CD4-positive, alpha-beta T cell treated with Interleukin-6 at 100 ng/mL for 8 hours (primary cell): ENCODE measurements at regions not wholly inside any gene's neighbourhood (a gene's known extent, or its start where the extent isn't known, plus 50 kb on each side); places are given as distances from the start of the nearest gene placed in this dataset.
"Not testable (repeated sequence)": the region's sequence is repeated elsewhere in the genome, so short reads cannot be mapped to it uniquely, and the experiment has no call there.

Experiments used
- DNase-seq: peaks from one replicate; pipeline ENCODE4 v3.0.0-alpha.2; 2020; ENCODE audit warnings: mixed read lengths, low spot score

- DNase-seq = not testable (repeated sequence)
These were observed 1128.2 kb downstream of the UQCRFS1 start for GRCh38 chr19:28084659-28085157.

GRCh38 chr19:28076628-28077027, 1136.3 kb downstream of the UQCRFS1 start:
- DNase-seq = no peak

- no peak for DNase-seq
These were observed 1137.7 kb downstream of the UQCRFS1 start for GRCh38 chr19:28075229-28075628.

- DNase-seq = no peak
These were observed 1138.2 kb downstream of the UQCRFS1 start for GRCh38 chr19:28074773-28075172.

- DNase-seq = no peak
These were observed 1145.1 kb downstream of the UQCRFS1 start for GRCh38 chr19:28067882-28068281.

GRCh38 chr19:28066988-28067387, 1146.0 kb downstream of the UQCRFS1 start:
- DNase-seq = no peak

GRCh38 chr19:28066161-28066560, 1146.8 kb downstream of the UQCRFS1 start:
- DNase-seq = no peak

- no peak for DNase-seq
These were observed 1147.9 kb downstream of the UQCRFS1 start for GRCh38 chr19:28065026-28065425.

- DNase-seq = no peak
These were observed 1149.2 kb downstream of the UQCRFS1 start for GRCh38 chr19:28063702-28064101.

GRCh38 chr19:28061111-28061510, 1151.8 kb downstream of the UQCRFS1 start:
- DNase-seq = no peak

- DNase-seq = not testable (repeated sequence)
These were observed 1155.9 kb downstream of the UQCRFS1 start for GRCh38 chr19:28057026-28057425.

GRCh38 chr19:28051047-28051446, 1161.9 kb downstream of the UQCRFS1 start:
- DNase-seq = no peak

- DNase-seq = no peak
These were observed 1163.1 kb downstream of the UQCRFS1 start for GRCh38 chr19:28049875-28050274.

GRCh38 chr19:28046932-28047331, 1166.0 kb downstream of the UQCRFS1 start:
- DNase-seq = no peak

GRCh38 chr19:28045621-28046020, 1167.3 kb downstream of the UQCRFS1 start:
- no peak for DNase-seq

- no peak for DNase-seq
These were observed 1168.5 kb downstream of the UQCRFS1 start for GRCh38 chr19:28044477-28044876.

- no peak for DNase-seq
These were observed 1170.4 kb downstream of the UQCRFS1 start for GRCh38 chr19:28042516-28042915.

- no peak for DNase-seq
These were observed 1173.1 kb downstream of the UQCRFS1 start for GRCh38 chr19:28039677-28040381.

GRCh38 chr19:28037186-28037585, 1175.8 kb downstream of the UQCRFS1 start:
- DNase-seq = no peak

- no peak for DNase-seq
These were observed 1176.5 kb downstream of the UQCRFS1 start for GRCh38 chr19:28036486-28036885.

GRCh38 chr19:28034936-28035335, 1178.0 kb downstream of the UQCRFS1 start:
- no peak for DNase-seq

GRCh38 chr19:28028881-28029444, 1184.0 kb downstream of the UQCRFS1 start:
- no peak for DNase-seq

- DNase-seq = no peak
These were observed 1185.8 kb downstream of the UQCRFS1 start for GRCh38 chr19:28027116-28027515.

- DNase-seq = no peak
These were observed 1186.3 kb downstream of the UQCRFS1 start for GRCh38 chr19:28026636-28027035.
